ENCODE measurements at regions not wholly inside any gene's neighbourhood (a gene's known extent, or its start where the extent isn't known, plus 50 kb on each side); places are given as distances from the start of the nearest gene placed in this dataset.

GRCh38 chr2:71839826-71840225 lies 307.8 kb downstream of the CYP26B1 start:
- DNase-seq (ENCODE audit: low spot score), result no peak

GRCh38 chr2:71834796-71835195 lies 312.9 kb downstream of the CYP26B1 start:
- no peak for DNase-seq (ENCODE audit: low spot score)

- DNase-seq (ENCODE audit: low spot score), result no peak
Measured at GRCh38 chr2:71833855-71834560, 313.7 kb downstream of the CYP26B1 start.

- no peak for DNase-seq (ENCODE audit: low spot score)
Measured at GRCh38 chr2:71833272-71833671, 314.4 kb downstream of the CYP26B1 start.

GRCh38 chr2:71832844-71833243 lies 314.8 kb downstream of the CYP26B1 start:
- no peak for DNase-seq (ENCODE audit: low spot score)

- no peak for DNase-seq (ENCODE audit: low spot score)
Measured at GRCh38 chr2:71832388-71832787, 315.3 kb downstream of the CYP26B1 start.

GRCh38 chr2:71831193-71831577 lies 316.5 kb downstream of the CYP26B1 start:
- no peak for DNase-seq (ENCODE audit: low spot score)

GRCh38 chr2:71830497-71831192 lies 317.0 kb downstream of the CYP26B1 start:
- DNase-seq (ENCODE audit: low spot score), result no peak

- no peak for DNase-seq (ENCODE audit: low spot score)
Measured at GRCh38 chr2:71829008-71829407, 318.7 kb downstream of the CYP26B1 start.

GRCh38 chr2:71827973-71828372 lies 319.7 kb downstream of the CYP26B1 start:
- no peak for DNase-seq (ENCODE audit: low spot score)

GRCh38 chr2:71827524-71827901 lies 320.1 kb downstream of the CYP26B1 start:
- DNase-seq (ENCODE audit: low spot score), result no peak

GRCh38 chr2:71826826-71827523 lies 320.7 kb downstream of the CYP26B1 start:
- no peak for DNase-seq (ENCODE audit: low spot score)

GRCh38 chr2:71826299-71826698 lies 321.4 kb downstream of the CYP26B1 start:
- DNase-seq (ENCODE audit: low spot score), result no peak

GRCh38 chr2:71824436-71824835 lies 323.2 kb downstream of the CYP26B1 start:
- no peak for DNase-seq (ENCODE audit: low spot score)

- no peak for DNase-seq (ENCODE audit: low spot score)
Measured at GRCh38 chr2:71823526-71823925, 324.1 kb downstream of the CYP26B1 start.

GRCh38 chr2:71822463-71822862 lies 325.2 kb downstream of the CYP26B1 start:
- DNase-seq (ENCODE audit: low spot score), result no peak

GRCh38 chr2:71821856-71822255 lies 325.8 kb downstream of the CYP26B1 start:
- DNase-seq (ENCODE audit: low spot score), result no peak

GRCh38 chr2:71816815-71817214 lies 330.8 kb downstream of the CYP26B1 start:
- no peak for DNase-seq (ENCODE audit: low spot score)

- DNase-seq (ENCODE audit: low spot score), result no peak
Measured at GRCh38 chr2:71815701-71816474, 331.8 kb downstream of the CYP26B1 start.

GRCh38 chr2:71814885-71815284 lies 332.8 kb downstream of the CYP26B1 start:
- DNase-seq (ENCODE audit: low spot score), result no peak

GRCh38 chr2:71813807-71814470 lies 333.7 kb downstream of the CYP26B1 start:
- no peak for DNase-seq (ENCODE audit: low spot score)

GRCh38 chr2:71813315-71813714 lies 334.3 kb downstream of the CYP26B1 start:
- no peak for DNase-seq (ENCODE audit: low spot score)
